HFFc6 (cell line): ENCODE measurements at regions not wholly inside any gene's neighbourhood (a gene's known extent, or its start where the extent isn't known, plus 50 kb on each side); places are given as distances from the start of the nearest gene placed in this dataset.

ENCODE experiments used
- DNase-seq: peaks from one replicate; pipeline ENCODE4 v3.0.0-alpha.2; 2018
- H3K27ac Mint-ChIP-seq: 2 replicates; pipeline ENCODE4 v1.8.0; 2020; ENCODE audit warnings: mild to moderate bottlenecking, mixed read lengths
- H3K27me3 Mint-ChIP-seq: 2 replicates; pipeline ENCODE4 v1.8.0; 2021; ENCODE audit warnings: mild to moderate bottlenecking, moderate library complexity, mixed read lengths; ENCODE audit not compliant: insufficient read depth
- H3K36me3 Mint-ChIP-seq: 2 replicates; pipeline ENCODE4 v1.8.0; 2021; ENCODE audit warnings: low read depth, mixed read lengths
- H3K4me1 Mint-ChIP-seq: 2 replicates; pipeline ENCODE4 v1.8.0; 2020; ENCODE audit warnings: low read depth, mixed read lengths
- H3K4me3 Mint-ChIP-seq: 2 replicates; pipeline ENCODE4 v1.8.0; 2020; ENCODE audit warnings: mild to moderate bottlenecking, moderate library complexity, mixed read lengths
- H3K9me3 Mint-ChIP-seq: 2 replicates; pipeline ENCODE4 v1.8.0; 2020; ENCODE audit warnings: mild to moderate bottlenecking, mixed read lengths
- TF ChIP-seq, protein P1 (sequence below): fragments of 200-600 bp; sonication (generic); IDR thresholded peaks from 2 replicates; pipeline ENCODE4 v1.5.0; 2021; ENCODE audit warnings: antibody characterized with exemption, mild to moderate bottlenecking

DNA sequence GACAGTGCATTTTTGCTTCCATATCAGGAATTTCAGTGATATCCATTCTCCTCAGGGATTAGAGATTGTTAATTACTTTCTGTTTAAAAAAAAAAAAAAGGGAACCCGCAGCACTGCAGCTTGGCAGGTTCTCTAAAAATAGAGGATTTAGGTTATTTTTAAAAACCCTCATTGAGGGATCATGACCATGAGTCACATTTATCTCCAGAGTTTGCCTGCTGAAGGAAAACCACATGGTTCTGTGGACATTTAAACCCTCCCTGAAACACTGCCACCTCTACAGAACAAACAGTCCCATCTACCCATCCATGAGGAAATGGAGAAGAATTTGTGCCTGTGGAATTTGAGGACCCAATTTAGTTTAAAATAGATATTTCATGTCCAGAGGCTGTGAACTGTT, 66.2 kb upstream of the UBE2E1 start:
- H3K9me3 Mint-ChIP-seq = no peaks in the 10 kb centered on the region
- TF ChIP-seq, protein P1, sequence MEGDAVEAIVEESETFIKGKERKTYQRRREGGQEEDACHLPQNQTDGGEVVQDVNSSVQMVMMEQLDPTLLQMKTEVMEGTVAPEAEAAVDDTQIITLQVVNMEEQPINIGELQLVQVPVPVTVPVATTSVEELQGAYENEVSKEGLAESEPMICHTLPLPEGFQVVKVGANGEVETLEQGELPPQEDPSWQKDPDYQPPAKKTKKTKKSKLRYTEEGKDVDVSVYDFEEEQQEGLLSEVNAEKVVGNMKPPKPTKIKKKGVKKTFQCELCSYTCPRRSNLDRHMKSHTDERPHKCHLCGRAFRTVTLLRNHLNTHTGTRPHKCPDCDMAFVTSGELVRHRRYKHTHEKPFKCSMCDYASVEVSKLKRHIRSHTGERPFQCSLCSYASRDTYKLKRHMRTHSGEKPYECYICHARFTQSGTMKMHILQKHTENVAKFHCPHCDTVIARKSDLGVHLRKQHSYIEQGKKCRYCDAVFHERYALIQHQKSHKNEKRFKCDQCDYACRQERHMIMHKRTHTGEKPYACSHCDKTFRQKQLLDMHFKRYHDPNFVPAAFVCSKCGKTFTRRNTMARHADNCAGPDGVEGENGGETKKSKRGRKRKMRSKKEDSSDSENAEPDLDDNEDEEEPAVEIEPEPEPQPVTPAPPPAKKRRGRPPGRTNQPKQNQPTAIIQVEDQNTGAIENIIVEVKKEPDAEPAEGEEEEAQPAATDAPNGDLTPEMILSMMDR = no peak
- H3K27ac Mint-ChIP-seq = peak overlapping the region; percentile 66
- peak overlapping the region; percentile 70 for H3K4me3 Mint-ChIP-seq
- H3K36me3 Mint-ChIP-seq = no peaks in the 10 kb centered on the region
- H3K4me1 Mint-ChIP-seq = peaks cover 38% of the 10 kb centered on the region
- H3K27me3 Mint-ChIP-seq = peaks cover under 1% of the 10 kb centered on the region
- DNase-seq = peak; percentile 71

DNA sequence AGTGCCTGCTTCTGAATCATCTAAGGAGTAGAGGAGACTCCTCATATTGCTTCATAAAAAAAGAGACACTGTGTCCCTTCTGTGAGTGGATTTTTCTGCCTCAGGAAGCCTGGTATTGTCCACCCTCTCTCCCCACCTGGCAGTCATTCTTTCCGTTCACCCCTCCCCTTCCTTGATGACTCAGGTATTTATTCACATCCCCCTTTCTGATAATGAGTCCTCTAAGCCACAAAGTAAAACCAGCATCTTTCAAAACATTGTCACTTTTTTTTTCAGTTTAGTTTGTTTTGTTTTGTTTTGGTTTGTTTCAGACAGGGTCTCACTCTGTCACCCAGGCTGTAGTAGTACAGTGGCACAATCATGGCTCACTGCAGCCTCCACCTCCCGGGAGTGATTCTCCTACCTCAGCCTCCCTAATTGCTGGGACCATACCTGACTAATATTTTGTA, 65.2 kb upstream of the UBE2E1 start:
- peak overlapping the region; percentile 2; the same call in 1 of the 2 replicates for H3K27ac Mint-ChIP-seq
- H3K9me3 Mint-ChIP-seq = no peaks in the 10 kb centered on the region
- TF ChIP-seq, protein P1 = no peak
- no peak overlapping the region; the same call in 1 of the 2 replicates for H3K4me3 Mint-ChIP-seq
- DNase-seq = no peak
- peaks cover 3% of the 10 kb centered on the region for H3K27me3 Mint-ChIP-seq
- H3K36me3 Mint-ChIP-seq = no peaks in the 10 kb centered on the region
- peaks cover 36% of the 10 kb centered on the region for H3K4me1 Mint-ChIP-seq

DNA sequence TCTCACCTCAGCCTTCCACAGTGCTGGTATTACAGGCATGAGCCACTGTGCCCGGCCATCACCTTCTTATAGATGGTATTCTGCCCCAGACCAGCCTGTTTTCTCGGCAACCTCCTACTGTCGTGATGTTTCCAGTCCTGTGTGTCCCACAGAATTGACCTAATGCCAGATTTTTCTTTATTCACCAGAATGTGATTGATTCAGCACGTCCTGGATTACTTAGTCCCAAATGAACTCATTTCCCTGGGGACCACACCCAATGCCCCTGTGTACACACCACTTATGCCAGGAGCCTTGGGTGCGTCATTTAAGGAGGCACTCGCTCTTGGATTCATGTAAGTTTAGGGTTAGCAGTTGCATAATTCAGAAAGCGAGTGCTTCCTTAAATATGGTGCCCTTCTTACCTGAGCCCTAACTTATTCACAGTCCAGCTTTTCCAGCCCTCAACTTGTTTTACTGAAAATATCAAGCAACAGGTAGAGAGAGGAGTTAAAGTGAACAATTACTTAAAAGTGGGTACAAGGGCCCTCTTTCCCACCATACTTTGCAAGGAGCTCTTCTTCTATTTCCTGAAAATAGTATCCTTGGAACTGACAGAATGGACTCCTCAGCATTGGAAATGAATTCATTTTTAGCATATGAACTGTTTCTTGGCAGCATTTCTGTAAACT, 64.6 kb upstream of the UBE2E1 start:
- DNase-seq = no peak
- Mint-ChIP-seq H3K36me3 (no peaks in the 10 kb centered on the region), H3K27ac (no peak overlapping the region), H3K9me3 (no peaks in the 10 kb centered on the region), H3K27me3 (peaks cover 3% of the 10 kb centered on the region), H3K4me3 (no peak overlapping the region), H3K4me1 (peaks cover 30% of the 10 kb centered on the region)
- TF ChIP-seq, protein P1 = no peak

DNA sequence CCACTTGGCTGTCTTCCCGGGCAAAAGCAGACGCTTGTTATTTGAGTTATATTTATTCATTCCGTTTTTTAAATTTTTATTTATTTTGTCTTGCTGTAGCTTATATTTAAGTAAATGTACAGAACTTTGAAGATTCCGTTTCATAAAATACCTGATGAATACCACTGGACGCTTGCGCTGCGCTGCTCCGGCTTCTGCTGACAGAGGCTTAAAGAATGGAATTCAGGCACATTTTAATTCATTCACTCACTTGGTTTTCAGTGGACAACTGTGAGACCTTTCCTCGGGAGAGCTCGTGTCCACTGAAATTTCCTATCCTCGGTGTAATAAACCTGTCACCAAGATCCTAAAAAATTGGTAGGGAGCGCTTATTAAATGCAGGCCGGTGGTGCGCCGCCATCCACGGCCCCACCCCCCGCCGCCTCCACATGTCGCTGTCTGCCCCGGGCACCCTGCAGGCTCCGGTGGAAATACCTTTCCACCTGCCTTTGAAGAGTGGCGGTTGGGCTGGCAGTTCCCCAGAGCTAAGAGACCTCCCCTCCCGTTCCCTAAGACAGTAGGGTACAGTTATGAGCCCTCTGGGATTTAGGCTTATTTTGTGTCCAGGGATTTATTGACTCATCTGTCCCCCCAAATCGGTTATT, 62.5 kb upstream of the UBE2E1 start:
- peak overlapping the region; percentile 28; the same call in 1 of the 2 replicates for H3K4me3 Mint-ChIP-seq
- H3K36me3 Mint-ChIP-seq = no peaks in the 10 kb centered on the region
- no peak for DNase-seq
- TF ChIP-seq, protein P1 = no peak
- H3K27me3 Mint-ChIP-seq = peaks cover 4% of the 10 kb centered on the region
- peaks cover 27% of the 10 kb centered on the region for H3K4me1 Mint-ChIP-seq
- no peak overlapping the region for H3K27ac Mint-ChIP-seq
- no peaks in the 10 kb centered on the region for H3K9me3 Mint-ChIP-seq

DNA sequence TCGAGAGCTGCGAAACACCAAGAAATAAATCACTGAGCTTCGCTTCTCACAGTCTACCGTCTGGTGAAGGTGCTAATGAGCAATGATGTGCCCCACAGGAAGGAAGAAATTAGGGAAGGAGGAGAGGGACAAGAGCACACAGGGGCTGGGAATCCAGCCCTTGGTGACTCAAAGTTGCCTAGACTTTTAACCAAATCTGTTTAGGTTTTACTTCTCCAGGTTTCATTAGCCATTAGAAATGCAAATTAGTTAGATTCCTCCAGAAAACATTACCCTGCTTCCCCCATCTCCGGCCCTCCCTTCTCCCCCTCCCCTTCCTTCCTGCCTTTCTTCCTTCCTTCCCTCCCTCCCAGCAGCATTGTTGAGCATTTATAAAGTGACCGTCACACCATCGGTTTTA, 59.3 kb upstream of the UBE2E1 start:
- Mint-ChIP-seq H3K9me3 (no peaks in the 10 kb centered on the region), H3K4me1 (peaks cover 16% of the 10 kb centered on the region), H3K27me3 (peaks cover 4% of the 10 kb centered on the region), H3K36me3 (no peaks in the 10 kb centered on the region), H3K4me3 (no peak overlapping the region), H3K27ac (no peak overlapping the region)
- TF ChIP-seq, protein P1 = no peak
- no peak for DNase-seq
